ENCODE measurements at regions not wholly inside any gene's neighbourhood (a gene's known extent, or its start where the extent isn't known, plus 50 kb on each side); places are given as distances from the start of the nearest gene placed in this dataset.

DNA sequence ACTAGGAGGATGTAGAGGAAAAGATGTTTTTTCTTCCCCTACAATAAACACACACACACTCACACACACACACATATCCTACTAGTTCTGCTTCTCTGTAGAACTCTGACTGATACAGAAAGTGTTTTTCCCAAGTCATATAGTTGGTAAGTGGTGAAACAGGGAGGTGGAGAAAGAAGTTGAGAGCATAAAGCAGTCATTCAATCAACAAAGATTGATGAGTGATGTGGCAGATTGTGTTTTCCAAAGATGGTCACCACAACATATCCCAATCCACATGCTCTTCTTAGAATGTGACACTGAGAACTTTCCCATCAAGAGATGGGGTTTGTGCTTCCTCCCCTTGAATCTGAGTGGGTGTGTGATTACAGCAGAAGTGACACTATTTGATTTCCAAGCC lies 123.4 kb upstream of the ATP6AP2 start:
- H3K27me3 ChIP-seq, result peaks cover 19% of the 10 kb centered on the region
- intact Hi-C loops (cut with DNase I), result no loop called here

GRCh38 chrX:40452031-40452430 lies 128.7 kb upstream of the ATP6AP2 start:
- Histone ChIP-seq H3K4me1 (replicated peaks in 1 of 2) (no peaks in the 10 kb centered on the region), H3K4me3 (no peak overlapping the region), H3K36me3 (replicated peaks in 1 of 2) (no peaks in the 10 kb centered on the region), H3K27ac (no peak overlapping the region), H3K9me3 (replicated peaks in 1 of 3) (no peaks in the 10 kb centered on the region), H3K27me3 (peaks cover 13% of the 10 kb centered on the region)
- intact Hi-C loops (cut with DNase I), result no loop called here
- TF ChIP-seq CTCF (IDR thresholded peaks at IDR 0.05), result no peak
- no peak for TF ChIP-seq POLR2A (IDR thresholded peaks at IDR 0.05)
- no peak for DNase-seq
- WGBS, 4 donors, result 85 to 94% (median 86%) methylated on average over 6 of the region's 6 CpGs

More for the DNA sequence above, 123.4 kb upstream of the ATP6AP2 start:
- H3K4me3 ChIP-seq, result no peak overlapping the region
- no peak for DNase-seq
- no peak overlapping the region for H3K27ac ChIP-seq
- H3K9me3 ChIP-seq (replicated peaks in 1 of 3), result no peaks in the 10 kb centered on the region
- no peak for TF ChIP-seq CTCF (IDR thresholded peaks at IDR 0.05)
- TF ChIP-seq POLR2A (IDR thresholded peaks at IDR 0.05), result no peak
- no peaks in the 10 kb centered on the region for H3K36me3 ChIP-seq (replicated peaks in 1 of 2)
- H3K4me1 ChIP-seq (replicated peaks in 1 of 2), result no peaks in the 10 kb centered on the region

GRCh38 chrX:40449956-40450706 lies 130.6 kb upstream of the ATP6AP2 start:
- TF ChIP-seq POLR2A (IDR thresholded peaks at IDR 0.05), result no peak
- no peak for TF ChIP-seq CTCF (IDR thresholded peaks at IDR 0.05)
- no peaks in the 10 kb centered on the region for H3K36me3 ChIP-seq (replicated peaks in 1 of 2)
- peaks cover 20% of the 10 kb centered on the region for H3K27me3 ChIP-seq
- WGBS, 4 donors, result 54 to 69% (median 67%) methylated on average over 4 to 8 of the region's 8 CpGs
- H3K9me3 ChIP-seq (replicated peaks in 1 of 3), result no peaks in the 10 kb centered on the region
- no peak overlapping the region for H3K4me3 ChIP-seq
- H3K4me1 ChIP-seq (replicated peaks in 1 of 2), result no peaks in the 10 kb centered on the region
- intact Hi-C loops (cut with DNase I), result no loop called here
- no peak for DNase-seq
- no peak overlapping the region for H3K27ac ChIP-seq

- WGBS, 4 donors, result 78 to 94% (median 85%) methylated on average over 7 of the region's 7 CpGs; no CpG with 5 or more reads in 1 of the 4 donors
- H3K9me3 ChIP-seq (replicated peaks in 1 of 3), result no peaks in the 10 kb centered on the region
- intact Hi-C loops (cut with DNase I), result no loop called here
- TF ChIP-seq CTCF (IDR thresholded peaks at IDR 0.05) (no peak), POLR2A (IDR thresholded peaks at IDR 0.05) (no peak)
- no peak overlapping the region for H3K4me3 ChIP-seq
- DNase-seq, result no peak
- no peaks in the 10 kb centered on the region for H3K36me3 ChIP-seq (replicated peaks in 1 of 2)
- no peak overlapping the region for H3K27ac ChIP-seq
- peaks cover 20% of the 10 kb centered on the region for H3K27me3 ChIP-seq
- H3K4me1 ChIP-seq (replicated peaks in 1 of 2), result no peaks in the 10 kb centered on the region
Observed at GRCh38 chrX:40449396-40449795, 131.4 kb upstream of the ATP6AP2 start.

Data from adrenal gland (tissue), 9 donors.